GM19372 (cell line): ENCODE measurements at regions not wholly inside any gene's neighbourhood (a gene's known extent, or its start where the extent isn't known, plus 50 kb on each side); places are given as distances from the start of the nearest gene placed in this dataset.
"Not testable (repeated sequence)": the region's sequence is repeated elsewhere in the genome, so short reads cannot be mapped to it uniquely, and the experiment has no call there.

Experiments
- ATAC-seq: cut with Tn5 transposase; IDR thresholded peaks from one replicate; pipeline ENCODE4 v1.9.1; 2021; ENCODE audit warnings: mild to moderate bottlenecking, low read depth, moderate library complexity; ENCODE audit not compliant: unreplicated experiment

GRCh38 chr14:53858345-53858684, 98.3 kb downstream of the BMP4 start:
- ATAC-seq = no peak

GRCh38 chr14:53857625-53858344, 98.8 kb downstream of the BMP4 start:
- no peak for ATAC-seq

- no peak for ATAC-seq
Observed at GRCh38 chr14:53855574-53855973, 101.1 kb downstream of the BMP4 start.

- ATAC-seq = no peak
Observed at GRCh38 chr14:53855127-53855526, 101.5 kb downstream of the BMP4 start.

GRCh38 chr14:53851394-53852090, 105.1 kb downstream of the BMP4 start:
- no peak for ATAC-seq

- no peak for ATAC-seq
Observed at GRCh38 chr14:53850714-53851296, 105.8 kb downstream of the BMP4 start.

GRCh38 chr14:53849549-53849948, 107.1 kb downstream of the BMP4 start:
- ATAC-seq = no peak

GRCh38 chr14:53848854-53849253, 107.8 kb downstream of the BMP4 start:
- no peak for ATAC-seq

- ATAC-seq = no peak
Observed at GRCh38 chr14:53847881-53848280, 108.7 kb downstream of the BMP4 start.

GRCh38 chr14:53847057-53847456, 109.6 kb downstream of the BMP4 start:
- no peak for ATAC-seq

- ATAC-seq = no peak
Observed at GRCh38 chr14:53845813-53846693, 110.6 kb downstream of the BMP4 start.

GRCh38 chr14:53842938-53843337, 113.7 kb downstream of the BMP4 start:
- ATAC-seq = no peak

GRCh38 chr14:53841109-53842099, 115.2 kb downstream of the BMP4 start:
- no peak for ATAC-seq

GRCh38 chr14:53840444-53840843, 116.2 kb downstream of the BMP4 start:
- ATAC-seq = no peak

GRCh38 chr14:53838374-53838773, 118.3 kb downstream of the BMP4 start:
- ATAC-seq = no peak

- not testable (repeated sequence) for ATAC-seq
Observed at GRCh38 chr14:53837656-53838055, 119.0 kb downstream of the BMP4 start.

- no peak for ATAC-seq
Observed at GRCh38 chr14:53836551-53836950, 120.1 kb downstream of the BMP4 start.

GRCh38 chr14:53828820-53829219, 127.8 kb downstream of the BMP4 start:
- no peak for ATAC-seq

GRCh38 chr14:53824061-53824460, 132.6 kb downstream of the BMP4 start:
- ATAC-seq = no peak

- ATAC-seq = no peak
Observed at GRCh38 chr14:53814392-53814791, 142.2 kb downstream of the BMP4 start.
